IMR-90 (cell line): ENCODE measurements at regions not wholly inside any gene's neighbourhood (a gene's known extent, or its start where the extent isn't known, plus 50 kb on each side); places are given as distances from the start of the nearest gene placed in this dataset.

Experiments
- ATAC-seq: fragments of 200-7000 bp; cut with Tn5 transposase; 2 replicates; pipeline ENCODE4 v1.9.1; 2020; ENCODE audit warnings: low read depth, mild to moderate bottlenecking, moderate library complexity
- BruUV-seq: library from RNA; stranded (reverse); fragments of 400-500 nt; replicated peaks from 2 replicates; lab custom pipeline; 2021; lab: Mats Ljungman, UMichigan
- CTCF ChIA-PET: fragments of 300-600 bp; formaldehyde crosslinking; extraction: SDS; loops from one replicate; lab custom pipeline; 2021; ENCODE audit warnings: antibody characterized with exemption; lab: Yijun Ruan, JAX
- POLR2A ChIA-PET: fragments of 300-600 bp; sonication (Branson Sonifier 250); formaldehyde crosslinking; loops from one replicate; lab custom pipeline; 2022; ENCODE audit warnings: antibody characterized with exemption; ENCODE audit not compliant: unreplicated experiment; lab: Charles Lee
- DNase-seq: peaks from one replicate; pipeline ENCODE4 v3.0.0; 2013
- H2AFZ ChIP-seq: replicated peaks from 2 replicates; pipeline ENCODE3; 2013; ENCODE audit warnings: low read length, mild to moderate bottlenecking; ENCODE audit not compliant: poor library complexity
- H2AK5ac ChIP-seq: 2 replicates; pipeline ENCODE4 v1.6.1; 2013; ENCODE audit warnings: low read depth, low read length, inconsistent platforms
- H2AK9ac ChIP-seq: replicated peaks from 2 replicates; pipeline ENCODE3; 2013; ENCODE audit warnings: mild to moderate bottlenecking, low read depth, low read length, moderate library complexity; ENCODE audit not compliant: poor library complexity
- H2BK120ac ChIP-seq: 2 replicates; pipeline ENCODE4 v1.6.1; 2013; ENCODE audit warnings: low read depth, low read length, inconsistent platforms
- H2BK15ac ChIP-seq: 3 replicates; pipeline ENCODE4 v1.6.1; 2013; ENCODE audit warnings: low read depth, low read length, inconsistent platforms
- H2BK20ac ChIP-seq: 2 replicates; pipeline ENCODE4 v1.6.1; 2013; ENCODE audit warnings: low read depth, mild to moderate bottlenecking, inconsistent platforms, low read length, moderate library complexity
- H2BK5ac ChIP-seq: 2 replicates; pipeline ENCODE4 v1.6.1; 2013; ENCODE audit warnings: mild to moderate bottlenecking, low read depth, low read length, inconsistent platforms; ENCODE audit not compliant: poor library complexity, severe bottlenecking
- H3K14ac ChIP-seq: replicated peaks from 2 replicates; pipeline ENCODE4 v1.6.1; 2013; ENCODE audit warnings: low read depth, low read length, inconsistent platforms
- H3K18ac ChIP-seq: 2 replicates; pipeline ENCODE4 v1.6.1; 2013; ENCODE audit warnings: low read depth, low read length, control low read depth
- H3K23ac ChIP-seq: 2 replicates; pipeline ENCODE4 v1.6.1; 2013; ENCODE audit warnings: low read depth, low read length, inconsistent platforms
- H3K27ac ChIP-seq: 2 replicates; pipeline ENCODE4 v1.5.1; 2013; ENCODE audit warnings: mild to moderate bottlenecking, control low read depth, low read length; ENCODE audit not compliant: insufficient read depth
- H3K27me3 ChIP-seq: 2 replicates; pipeline ENCODE4 v1.6.1; 2013; ENCODE audit warnings: low read length; ENCODE audit not compliant: control insufficient read depth, insufficient read depth
- H3K36me3 ChIP-seq: 2 replicates; pipeline ENCODE4 v1.6.1; 2013; ENCODE audit warnings: low read length, mixed read lengths; ENCODE audit not compliant: control insufficient read depth, insufficient read depth
- H3K4ac ChIP-seq: 2 replicates; pipeline ENCODE4 v1.6.1; 2013; ENCODE audit warnings: low read depth, low read length, inconsistent platforms
- H3K4me1 ChIP-seq: 2 replicates; pipeline ENCODE4 v1.6.1; 2013; ENCODE audit warnings: low read length, mixed read lengths; ENCODE audit not compliant: control insufficient read depth, insufficient read depth
- H3K4me2 ChIP-seq: 2 replicates; pipeline ENCODE4 v1.6.1; 2013; ENCODE audit warnings: low read depth, mild to moderate bottlenecking, control low read depth, low read length, moderate library complexity
- H3K4me3 ChIP-seq: 2 replicates; pipeline ENCODE4 v1.5.1; 2013; ENCODE audit warnings: low read depth, mild to moderate bottlenecking, control low read depth, low read length, moderate library complexity; ENCODE audit not compliant: insufficient read depth
- H3K56ac ChIP-seq: 2 replicates; pipeline ENCODE4 v1.6.1; 2013; ENCODE audit warnings: low read length, inconsistent platforms; ENCODE audit not compliant: insufficient read depth; ENCODE audit errors: extremely low read depth
- H3K79me1 ChIP-seq, 2 experiments: 2 replicates each; pipeline ENCODE4 v1.6.1; 2013; ENCODE audit warnings: low read length in 2 of 2, inconsistent platforms in 1 of 2, low read depth in 1 of 2
- H3K9ac ChIP-seq: 2 replicates; pipeline ENCODE4 v1.6.1; 2013; ENCODE audit warnings: low read depth, low read length, control low read depth
- H3K9me1 ChIP-seq: 2 replicates; pipeline ENCODE4 v1.6.1; 2013; ENCODE audit warnings: low read length, inconsistent platforms; ENCODE audit not compliant: insufficient read depth
- H3K9me3 ChIP-seq: 2 replicates; pipeline ENCODE4 v1.6.1; 2013; ENCODE audit warnings: low read length; ENCODE audit not compliant: control insufficient read depth, insufficient read depth
- H4K20me1 ChIP-seq: 2 replicates; pipeline ENCODE4 v1.6.1; 2013; ENCODE audit warnings: low read length, inconsistent platforms; ENCODE audit not compliant: insufficient read depth
- H4K5ac ChIP-seq: 2 replicates; pipeline ENCODE4 v1.6.1; 2013; ENCODE audit warnings: mild to moderate bottlenecking, low read depth, low read length, control low read depth
- H4K8ac ChIP-seq, 2 experiments: 2 replicates each; pipeline ENCODE4 v1.6.1; 2013; ENCODE audit warnings: low read depth in 2 of 2, low read length in 2 of 2, control low read depth in 1 of 2, inconsistent platforms in 1 of 2
- H4K91ac ChIP-seq: 2 replicates; pipeline ENCODE4 v1.6.1; 2013; ENCODE audit warnings: low read depth, low read length, inconsistent platforms; ENCODE audit not compliant: insufficient read depth
- BHLHE40 ChIP-seq: fragments of 150-350 bp; IDR thresholded peaks from 2 replicates; pipeline ENCODE4 v1.6.1; 2016; ENCODE audit warnings: mild to moderate bottlenecking, low read depth, low read length
- CEBPB ChIP-seq: IDR thresholded peaks from 2 replicates; pipeline ENCODE4 v1.6.1; 2012; ENCODE audit warnings: low read depth, low read length, improper control_type of control experiment
- FOS ChIP-seq: fragments of 150-350 bp; IDR thresholded peaks from 2 replicates; pipeline ENCODE4 v1.6.1; 2016; ENCODE audit warnings: low read depth, low read length
- MAFK ChIP-seq: IDR thresholded peaks from 2 replicates; pipeline ENCODE4 v1.6.1; 2012; ENCODE audit warnings: low read depth, low read length, improper control_type of control experiment
- MAZ ChIP-seq: IDR thresholded peaks from 2 replicates; pipeline ENCODE4 v1.6.1; 2012; ENCODE audit warnings: low read depth, mild to moderate bottlenecking, low read length, improper control_type of control experiment, moderate library complexity, borderline replicate concordance
- MXI1 ChIP-seq: IDR thresholded peaks from 2 replicates; pipeline ENCODE4 v1.6.1; 2012; ENCODE audit warnings: low read depth, mild to moderate bottlenecking, low read length, moderate library complexity, borderline replicate concordance
- NFE2L2 ChIP-seq: fragments of 150-350 bp; IDR thresholded peaks from 2 replicates; pipeline ENCODE4 v1.6.1; 2016; ENCODE audit warnings: low read depth, mild to moderate bottlenecking, low read length
- POLR2A ChIP-seq: IDR thresholded peaks from 2 replicates; pipeline ENCODE4 v1.6.1; 2012; ENCODE audit warnings: mild to moderate bottlenecking, low read depth, low read length
- RAD21 ChIP-seq: IDR thresholded peaks from 2 replicates; pipeline ENCODE4 v1.6.1; 2012; ENCODE audit warnings: low read length, improper control_type of control experiment
- RCOR1 ChIP-seq: IDR thresholded peaks from 2 replicates; pipeline ENCODE4 v1.6.1; 2012; ENCODE audit warnings: mild to moderate bottlenecking, low read length, improper control_type of control experiment; ENCODE audit not compliant: insufficient replicate concordance
- SMC3 ChIP-seq: fragments of 150-350 bp; IDR thresholded peaks from 2 replicates; pipeline ENCODE4 v1.6.1; 2016; ENCODE audit warnings: low read depth, mild to moderate bottlenecking, antibody characterized with exemption, low read length, moderate library complexity
- WGBS, 2 experiments: methylation state at CpG; one replicate each; pipeline versions ENCODE4 v1.1.5 to v1.1.7; 2013; ENCODE audit warnings: missing lambda C conversion rate in 2 of 2; ENCODE audit not compliant: insufficient read length in 1 of 2; ENCODE audit errors: extremely low coverage in 2 of 2; 5-methylcytosine and 5-hydroxymethylcytosine counted together
- dilution Hi-C: fragments of 300-500 bp; cut with HindIII; formaldehyde crosslinking; loops from one replicate; pipeline ENCODE4 v1.14.3; 2018; ENCODE audit warnings: low sequenced_read_pairs; ENCODE audit not compliant: unreplicated experiment
- in situ Hi-C: fragments of 300-500 bp; cut with MboI; formaldehyde crosslinking; loops from 3 replicates; pipeline ENCODE4 v1.14.3; 2019; ENCODE audit warnings: low sequenced_read_pairs, inconsistent platforms, mixed read lengths
- intact Hi-C: fragments of 100-400 bp; cut with micrococcal nuclease; formaldehyde crosslinking; loops from 2 replicates; pipeline ENCODE4 v1.10.0; 2022
- TF ChIP-seq, protein P1 (sequence below): conservative IDR thresholded peaks from 2 replicates; pipeline ENCODE4 v1.5.1; 2012; ENCODE audit warnings: mild to moderate bottlenecking, low read depth, low read length, improper control_type of control experiment
- TF ChIP-seq, protein P2 (sequence below): fragments of 150-350 bp; IDR thresholded peaks from 2 replicates; pipeline ENCODE4 v1.6.1; 2017; ENCODE audit warnings: mild to moderate bottlenecking, antibody characterized with exemption, low read length, low read depth
- TF ChIP-seq, protein P3 (sequence below): fragments of 150-350 bp; IDR thresholded peaks from 2 replicates; pipeline ENCODE4 v1.6.1; 2016; ENCODE audit warnings: low read depth, mild to moderate bottlenecking, low read length, moderate library complexity, borderline replicate concordance

DNA sequence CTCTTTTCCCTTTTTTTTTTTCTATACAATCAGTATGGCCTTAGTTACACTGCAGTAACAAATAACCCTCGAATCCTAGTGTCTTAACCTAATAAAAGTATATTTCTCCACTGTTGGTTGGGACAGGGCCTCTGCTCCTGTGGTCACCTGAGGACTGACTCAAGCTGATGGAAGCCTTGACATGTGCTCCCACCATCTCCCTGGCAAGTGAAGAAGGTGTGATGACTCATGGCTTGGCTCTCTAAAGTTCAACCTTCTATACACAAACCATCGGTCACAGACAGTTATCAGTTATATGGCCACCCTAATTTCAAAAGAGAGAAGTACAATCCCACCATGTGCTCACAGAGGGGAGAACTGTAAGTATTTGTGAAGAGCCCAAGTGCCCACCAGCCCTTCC is 65.8 kb upstream of the CACNA2D3 start:
- Histone ChIP-seq H3K9me3 (peaks cover 2% of the 10 kb centered on the region), H3K9ac (no peak overlapping the region), H3K27ac (no peak overlapping the region), H3K4me2 (no peak overlapping the region), H3K9me1 (no peaks in the 10 kb centered on the region), H3K79me1 (no peaks in the 10 kb centered on the region), H4K5ac (no peak overlapping the region), H4K91ac (no peak overlapping the region), H3K4me3 (no peak overlapping the region), H3K18ac (no peak overlapping the region), H2BK20ac (no peak overlapping the region), H3K56ac (no peak overlapping the region), H3K4ac (no peak overlapping the region), H2AFZ (no peak overlapping the region), H2AK5ac (no peak overlapping the region), H3K4me1 (no peaks in the 10 kb centered on the region), H2BK5ac (no peak overlapping the region), H2BK120ac (no peak overlapping the region), H3K14ac (no peak overlapping the region), H3K36me3 (no peaks in the 10 kb centered on the region), H3K27me3 (no peaks in the 10 kb centered on the region), H3K23ac (no peak overlapping the region), H4K8ac (no peak overlapping the region), H2AK9ac (no peak overlapping the region), H2BK15ac (no peak overlapping the region), H4K20me1 (no peaks in the 10 kb centered on the region)
- DNase-seq: no peak
- no TSS peak for BruUV-seq
- WGBS, 2 experiments: no CpG with 5 or more reads among the region's 2 CpGs
- intact Hi-C loops (no loop called here), dilution Hi-C loops (no loop called here), in situ Hi-C loops (no loop called here)
- no peak for ATAC-seq
- ChIA-PET POLR2A (no interaction called here), CTCF (no interaction called here)
- TF ChIP-seq NFE2L2: no peak
- no peak for TF ChIP-seq CEBPB
- TF ChIP-seq SMC3: no peak
- TF ChIP-seq, protein P1, sequence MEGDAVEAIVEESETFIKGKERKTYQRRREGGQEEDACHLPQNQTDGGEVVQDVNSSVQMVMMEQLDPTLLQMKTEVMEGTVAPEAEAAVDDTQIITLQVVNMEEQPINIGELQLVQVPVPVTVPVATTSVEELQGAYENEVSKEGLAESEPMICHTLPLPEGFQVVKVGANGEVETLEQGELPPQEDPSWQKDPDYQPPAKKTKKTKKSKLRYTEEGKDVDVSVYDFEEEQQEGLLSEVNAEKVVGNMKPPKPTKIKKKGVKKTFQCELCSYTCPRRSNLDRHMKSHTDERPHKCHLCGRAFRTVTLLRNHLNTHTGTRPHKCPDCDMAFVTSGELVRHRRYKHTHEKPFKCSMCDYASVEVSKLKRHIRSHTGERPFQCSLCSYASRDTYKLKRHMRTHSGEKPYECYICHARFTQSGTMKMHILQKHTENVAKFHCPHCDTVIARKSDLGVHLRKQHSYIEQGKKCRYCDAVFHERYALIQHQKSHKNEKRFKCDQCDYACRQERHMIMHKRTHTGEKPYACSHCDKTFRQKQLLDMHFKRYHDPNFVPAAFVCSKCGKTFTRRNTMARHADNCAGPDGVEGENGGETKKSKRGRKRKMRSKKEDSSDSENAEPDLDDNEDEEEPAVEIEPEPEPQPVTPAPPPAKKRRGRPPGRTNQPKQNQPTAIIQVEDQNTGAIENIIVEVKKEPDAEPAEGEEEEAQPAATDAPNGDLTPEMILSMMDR: no peak
- TF ChIP-seq RCOR1: no peak
- TF ChIP-seq, protein P2, sequence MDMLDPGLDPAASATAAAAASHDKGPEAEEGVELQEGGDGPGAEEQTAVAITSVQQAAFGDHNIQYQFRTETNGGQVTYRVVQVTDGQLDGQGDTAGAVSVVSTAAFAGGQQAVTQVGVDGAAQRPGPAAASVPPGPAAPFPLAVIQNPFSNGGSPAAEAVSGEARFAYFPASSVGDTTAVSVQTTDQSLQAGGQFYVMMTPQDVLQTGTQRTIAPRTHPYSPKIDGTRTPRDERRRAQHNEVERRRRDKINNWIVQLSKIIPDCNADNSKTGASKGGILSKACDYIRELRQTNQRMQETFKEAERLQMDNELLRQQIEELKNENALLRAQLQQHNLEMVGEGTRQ: no peak
- no peak for TF ChIP-seq MXI1
- no peak for TF ChIP-seq MAFK
- TF ChIP-seq BHLHE40: no peak
- TF ChIP-seq MAZ: no peak
- no peak for TF ChIP-seq RAD21
- no peak for TF ChIP-seq FOS
- TF ChIP-seq, protein P3, sequence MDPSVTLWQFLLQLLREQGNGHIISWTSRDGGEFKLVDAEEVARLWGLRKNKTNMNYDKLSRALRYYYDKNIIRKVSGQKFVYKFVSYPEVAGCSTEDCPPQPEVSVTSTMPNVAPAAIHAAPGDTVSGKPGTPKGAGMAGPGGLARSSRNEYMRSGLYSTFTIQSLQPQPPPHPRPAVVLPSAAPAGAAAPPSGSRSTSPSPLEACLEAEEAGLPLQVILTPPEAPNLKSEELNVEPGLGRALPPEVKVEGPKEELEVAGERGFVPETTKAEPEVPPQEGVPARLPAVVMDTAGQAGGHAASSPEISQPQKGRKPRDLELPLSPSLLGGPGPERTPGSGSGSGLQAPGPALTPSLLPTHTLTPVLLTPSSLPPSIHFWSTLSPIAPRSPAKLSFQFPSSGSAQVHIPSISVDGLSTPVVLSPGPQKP: no peak
- TF ChIP-seq POLR2A: no peak
